ENCODE measurements at regions not wholly inside any gene's neighbourhood (a gene's known extent, or its start where the extent isn't known, plus 50 kb on each side); places are given as distances from the start of the nearest gene placed in this dataset.
"Not testable (repeated sequence)": the region's sequence is repeated elsewhere in the genome, so short reads cannot be mapped to it uniquely, and the experiment has no call there.

DNA sequence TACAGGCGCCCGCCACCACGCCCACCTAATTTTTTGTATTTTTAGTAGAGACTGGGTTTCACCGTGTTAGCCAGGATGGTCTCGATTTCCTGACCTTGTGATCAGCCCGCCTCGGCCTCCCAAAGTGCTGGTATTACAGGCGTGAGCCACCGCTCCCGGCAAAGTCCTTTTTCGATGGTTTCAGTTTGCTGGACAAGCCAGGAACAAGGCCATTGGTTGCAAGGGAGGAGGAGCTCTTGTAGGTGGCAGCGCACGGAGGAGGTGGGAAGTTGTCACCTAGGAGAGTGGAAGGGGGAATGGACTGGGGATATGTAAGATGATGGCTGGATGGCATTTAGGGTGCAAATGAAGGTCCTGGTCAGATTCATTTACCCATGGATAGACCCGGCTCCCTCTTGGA, 218.5 kb upstream of the ATP6AP2 start:
- DNase-seq = not testable (repeated sequence)

DNA sequence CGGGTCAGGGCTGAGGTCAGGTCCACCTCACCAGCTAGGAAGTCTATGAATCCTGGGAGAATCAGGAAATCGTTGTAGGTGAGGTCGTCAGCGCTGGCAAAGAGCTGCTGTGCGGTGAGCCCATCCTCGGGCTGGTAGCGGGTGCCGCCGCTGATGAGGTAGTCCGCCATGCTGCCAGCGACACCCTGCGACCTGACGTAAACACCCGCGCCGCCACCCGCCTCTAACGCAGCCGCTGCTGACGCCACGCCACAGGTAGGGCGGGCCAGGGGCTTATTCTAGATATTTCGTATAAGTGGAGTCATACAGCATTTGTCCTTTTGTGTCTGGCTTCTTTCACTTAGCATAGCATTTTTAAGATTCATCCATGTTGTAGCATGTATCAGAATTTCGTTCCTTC, 220.2 kb upstream of the ATP6AP2 start:
- DNase-seq = no peak

- DNase-seq = no peak
These were observed 221.2 kb upstream of the ATP6AP2 start for GRCh38 chrX:40359593-40359992.

DNA sequence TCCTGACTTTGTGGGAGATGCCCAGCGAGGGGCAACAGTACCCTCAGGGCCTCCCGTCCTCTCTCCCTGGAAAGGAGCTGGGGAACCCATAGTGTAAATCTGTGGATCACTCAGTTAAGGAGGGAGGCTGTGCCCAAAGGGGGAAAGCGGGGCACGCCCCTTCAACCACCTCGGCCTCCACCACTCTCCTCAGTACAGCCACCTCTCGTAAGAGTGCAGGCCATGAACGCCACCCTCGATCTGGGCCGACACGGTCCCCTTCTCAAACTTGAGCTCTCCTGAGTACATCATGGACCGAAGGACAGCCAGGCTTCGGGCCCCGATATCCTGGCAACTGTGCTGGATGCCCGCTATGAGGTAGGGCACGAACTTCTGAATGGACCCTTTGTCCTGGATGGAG, 221.8 kb upstream of the ATP6AP2 start:
- DNase-seq = no peak

- DNase-seq = no peak
These were observed 231.5 kb upstream of the ATP6AP2 start for GRCh38 chrX:40349251-40349650.

DNA sequence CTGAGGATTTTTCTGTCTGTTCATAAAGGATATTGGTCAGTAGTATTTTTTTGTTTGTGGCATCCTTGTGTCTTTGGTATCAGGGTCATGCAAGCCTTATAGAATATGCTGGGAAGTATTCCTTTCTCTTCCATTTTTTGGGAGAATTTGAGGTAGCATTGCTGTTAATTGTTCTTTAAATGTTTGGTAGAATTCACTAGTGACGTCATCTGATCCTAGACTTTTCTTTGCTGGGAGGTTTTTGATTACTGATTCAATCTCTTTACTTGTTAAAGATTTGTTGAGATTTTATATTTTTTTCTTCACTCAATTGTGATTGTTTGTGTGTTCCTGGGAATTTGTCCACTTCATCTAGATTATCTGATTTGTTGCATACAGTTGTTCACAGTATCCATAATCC, 234.4 kb upstream of the ATP6AP2 start:
- DNase-seq = no peak

GRCh38 chrX:40343319-40343718, 237.5 kb upstream of the ATP6AP2 start:
- DNase-seq = no peak

GRCh38 chrX:40340116-40340515, 240.7 kb upstream of the ATP6AP2 start:
- no peak for DNase-seq

DNA sequence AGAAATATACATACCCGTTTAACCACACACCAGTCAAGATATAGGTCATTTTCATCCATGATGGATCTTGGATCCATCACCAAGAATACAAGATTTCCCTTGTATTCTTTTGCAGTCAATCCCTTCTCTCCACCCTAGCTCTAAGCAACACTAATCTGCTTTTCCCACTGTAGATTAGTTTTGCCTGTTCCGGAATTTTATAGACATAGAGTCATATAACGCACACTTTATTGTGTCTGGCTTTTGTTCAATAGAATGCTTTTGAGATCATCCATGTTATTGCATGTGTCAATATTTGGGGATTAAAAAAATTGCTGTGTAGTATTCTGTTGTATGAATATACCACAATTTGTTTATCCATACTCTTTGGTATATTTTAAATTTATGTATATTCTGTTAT, 235.6 kb upstream of the BCOR start:
- no peak for DNase-seq

DNA sequence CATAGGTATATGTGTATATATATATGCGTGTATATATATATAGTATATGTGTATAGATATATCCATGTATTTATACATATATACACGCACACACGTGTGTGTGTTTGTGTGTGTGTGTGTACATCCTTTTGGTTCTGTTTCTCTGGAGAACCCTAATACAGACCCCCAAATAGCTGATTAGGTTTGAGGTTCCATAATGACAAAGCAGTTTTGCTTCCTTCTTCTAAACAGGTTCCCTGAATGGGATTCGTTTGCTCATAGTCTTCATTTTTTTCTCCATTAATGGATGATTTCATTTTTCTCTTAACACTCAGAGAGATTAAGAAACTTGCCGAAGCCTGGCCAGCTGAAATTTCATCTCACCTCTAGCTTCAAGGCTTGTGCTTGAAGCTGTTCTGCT, 234.0 kb upstream of the BCOR start:
- DNase-seq = no peak

DNA sequence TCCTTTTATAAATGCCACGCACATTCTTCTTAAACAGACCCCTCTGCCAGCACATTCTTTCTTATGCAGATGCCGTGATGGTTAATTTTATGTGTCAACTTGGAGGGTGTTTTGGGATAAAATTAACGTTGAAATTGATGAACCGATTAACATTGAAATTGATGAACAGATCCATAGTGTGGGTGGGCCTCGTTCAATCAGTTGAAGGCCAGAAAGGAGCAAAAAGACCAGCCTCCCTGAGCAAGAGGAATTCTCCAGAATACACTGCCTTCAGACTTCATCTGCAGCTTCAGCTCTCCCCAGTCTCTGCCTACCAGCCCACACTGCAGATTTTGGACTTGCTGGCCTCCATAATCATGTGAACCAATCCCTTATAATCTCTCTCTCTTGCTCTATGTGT, 233.6 kb upstream of the BCOR start:
- no peak for DNase-seq

- DNase-seq = no peak
These were observed 231.9 kb upstream of the BCOR start for GRCh38 chrX:40329616-40330015.

GRCh38 chrX:40327085-40327484, 229.3 kb upstream of the BCOR start:
- DNase-seq = no peak

GRCh38 chrX:40326186-40326965, 228.6 kb upstream of the BCOR start:
- DNase-seq = no peak

DNA sequence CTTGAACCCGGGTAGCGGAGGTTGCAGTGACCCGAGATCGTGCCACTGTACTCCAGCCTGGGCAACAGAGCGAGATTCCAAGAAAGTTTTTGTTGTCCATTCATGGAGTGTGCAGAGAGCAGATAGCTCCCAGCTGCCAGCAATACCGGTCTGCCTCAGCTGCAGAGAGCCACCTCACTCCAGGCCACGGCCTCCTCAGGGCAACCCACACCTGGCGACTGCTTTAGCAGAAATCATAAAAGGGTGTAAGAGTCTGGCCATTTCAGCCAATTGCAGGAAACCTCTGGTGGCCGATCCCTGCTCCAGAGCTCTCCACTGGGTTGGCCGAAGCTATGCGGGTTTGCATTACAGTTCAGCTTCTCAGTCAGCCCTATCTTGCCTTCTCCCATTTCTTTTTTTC, 227.4 kb upstream of the BCOR start:
- no peak for DNase-seq

- DNase-seq = no peak
These were observed 226.2 kb upstream of the BCOR start for GRCh38 chrX:40323977-40324376.

DNA sequence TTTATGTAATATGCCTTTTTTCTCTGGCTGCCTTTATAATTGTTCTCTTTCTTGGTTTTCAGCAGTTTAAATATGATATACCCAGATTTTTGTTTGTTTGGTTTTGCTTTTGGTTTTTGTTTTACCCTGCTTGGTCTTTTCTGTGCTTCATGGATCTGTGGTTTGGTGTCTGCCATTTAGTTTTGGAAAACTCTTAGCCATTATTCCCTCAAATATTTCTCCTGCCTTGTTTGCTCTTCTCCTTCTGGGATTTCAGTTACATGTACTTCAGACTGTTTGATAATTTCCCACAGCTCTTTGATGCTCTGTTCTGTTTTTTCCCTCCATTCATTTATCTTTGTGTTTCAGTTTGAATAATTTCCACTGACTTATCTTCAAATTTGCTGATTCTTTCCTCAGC, 223.1 kb upstream of the BCOR start:
- no peak for DNase-seq

DNA sequence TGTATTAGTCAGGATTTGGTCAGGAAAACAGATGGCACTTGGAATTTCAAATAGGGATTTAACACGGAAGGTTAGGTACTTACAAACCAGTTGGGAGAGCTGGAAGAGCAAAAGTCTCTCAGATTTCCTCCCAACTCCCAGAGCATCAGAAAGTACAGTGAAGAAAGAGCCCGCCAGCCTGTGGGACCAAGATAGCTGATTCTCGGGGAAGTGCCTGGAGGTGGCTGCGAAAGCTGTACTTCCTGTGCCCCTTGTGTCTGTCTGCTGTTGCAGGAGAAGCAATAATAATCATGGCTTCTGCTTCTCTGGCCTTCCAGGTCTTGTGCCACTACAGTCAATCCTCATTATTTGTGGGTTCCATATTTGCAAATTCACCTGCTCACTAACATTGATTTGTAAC, 221.0 kb upstream of the BCOR start:
- DNase-seq = no peak

DNA sequence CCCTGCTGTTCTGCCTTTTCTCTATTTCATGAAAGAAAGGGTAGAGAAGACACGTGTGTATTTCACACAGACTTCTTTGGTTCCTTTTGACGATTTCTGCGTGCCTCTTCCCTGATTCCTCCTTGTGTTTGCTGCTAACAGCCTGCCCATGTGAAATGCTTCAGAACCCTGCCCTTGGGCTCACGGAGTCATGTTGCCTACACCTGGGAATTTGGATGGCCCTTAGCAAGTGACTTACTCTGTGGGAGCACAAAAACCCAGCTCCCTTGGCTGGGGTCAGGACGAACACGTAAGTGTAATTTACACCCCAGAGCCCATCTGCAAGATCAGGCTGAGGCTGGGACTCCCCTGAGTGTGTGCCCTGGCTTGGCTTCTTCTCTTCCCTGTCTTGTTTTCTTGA, 220.3 kb upstream of the BCOR start:
- DNase-seq = no peak

GRCh38 chrX:40316502-40316901, 218.7 kb upstream of the BCOR start:
- no peak for DNase-seq

- no peak for DNase-seq
These were observed 216.3 kb upstream of the BCOR start for GRCh38 chrX:40314070-40314469.

GRCh38 chrX:40313269-40313668, 215.5 kb upstream of the BCOR start:
- DNase-seq = no peak

DNA sequence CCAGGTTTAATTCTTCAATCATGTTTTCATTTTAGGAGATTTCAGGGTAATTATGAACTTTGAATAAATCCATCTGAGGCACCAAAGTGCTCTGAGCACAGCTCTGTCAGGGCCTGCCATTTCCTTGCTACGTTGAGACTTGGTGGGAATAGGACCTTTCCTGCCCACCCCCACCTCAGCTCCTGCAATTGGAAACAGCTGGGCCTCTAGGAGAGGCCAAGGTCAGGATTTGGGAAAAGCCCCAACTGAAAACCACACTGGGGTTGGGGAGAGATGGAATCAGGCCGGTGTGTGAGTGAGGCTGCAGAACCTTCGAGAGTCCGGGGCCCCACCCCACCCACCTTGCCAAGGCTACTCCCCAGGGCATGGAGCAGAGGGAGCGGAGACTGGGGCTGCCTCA, 212.7 kb upstream of the BCOR start:
- DNase-seq = no peak

- DNase-seq = no peak
These were observed 212.3 kb upstream of the BCOR start for GRCh38 chrX:40310016-40310415.

- no peak for DNase-seq
These were observed 210.1 kb upstream of the BCOR start for GRCh38 chrX:40307871-40308270.

DNA sequence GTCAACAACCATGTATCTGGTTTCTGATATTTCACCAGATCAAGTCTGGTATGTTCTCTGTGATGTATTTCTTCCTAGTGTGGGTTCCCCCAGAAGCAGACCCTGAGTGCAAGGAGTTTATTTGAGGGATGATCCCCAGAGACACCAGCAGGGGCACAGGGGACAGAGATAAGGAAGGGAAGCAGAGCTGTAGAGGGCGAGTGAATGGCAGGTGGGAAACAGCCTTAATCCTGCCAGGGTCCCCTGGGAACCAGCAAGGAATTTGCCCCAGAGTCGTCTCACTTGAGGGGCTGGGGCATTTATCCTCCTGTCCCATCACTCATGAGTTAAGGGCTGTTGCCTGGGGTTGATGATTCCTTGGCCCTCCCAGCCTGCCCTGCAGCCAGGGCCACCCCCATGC, 206.4 kb upstream of the BCOR start:
- no peak for DNase-seq
